ENCODE measurements at regions not wholly inside any gene's neighbourhood (a gene's known extent, or its start where the extent isn't known, plus 50 kb on each side); places are given as distances from the start of the nearest gene placed in this dataset.

- TF ChIP-seq ZMAT4 (CRISPR knock-in tag; IDR thresholded peaks at IDR 0.05) (no peak), ZNF138 (CRISPR knock-in tag; conservative IDR thresholded peaks at IDR 0.05) (no peak), CTCF (IDR thresholded peaks at IDR 0.05) (no peak), ATF2 (CRISPR knock-in tag; IDR thresholded peaks at IDR 0.05; ENCODE audit: borderline replicate concordance, low read depth) (no peak), ESRRA (CRISPR knock-in tag; IDR thresholded peaks at IDR 0.05; ENCODE audit: borderline replicate concordance) (no peak), TCF7 (CRISPR knock-in tag; IDR thresholded peaks at IDR 0.05; ENCODE audit: low read depth) (no peak), NFYB (CRISPR knock-in tag; conservative IDR thresholded peaks at IDR 0.05; ENCODE audit: low read depth) (no peak), ZNF425 (CRISPR knock-in tag; conservative IDR thresholded peaks at IDR 0.05) (no peak), TP53 (CRISPR knock-in tag; IDR thresholded peaks at IDR 0.05) (no peak), ZNF671 (CRISPR knock-in tag; IDR thresholded peaks at IDR 0.05) (no peak), CREM (CRISPR knock-in tag; IDR thresholded peaks at IDR 0.05) (no peak), E2F5 (CRISPR knock-in tag; IDR thresholded peaks at IDR 0.05) (no peak)
- CTCF ChIA-PET, result no interaction called here
- Mint-ChIP-seq H3K4me3 (no peak overlapping the region), H3K9me3 (peaks cover 5% of the 10 kb centered on the region; the same call in 1 of the 2 replicates), H3K36me3 (no peaks in the 10 kb centered on the region), H3K27ac (no peak overlapping the region), H3K27me3 (ENCODE audit: low read depth) (no peaks in the 10 kb centered on the region), H3K4me1 (peaks cover 3% of the 10 kb centered on the region)
- ATAC-seq, result no peak
- DNase-seq (ENCODE audit: low spot score), result no peak
- POLR2A ChIA-PET, result no interaction called here
Measured at GRCh38 chr10:107800061-107800460, 635.6 kb upstream of the SORCS1 start.

- Mint-ChIP-seq H3K9me3 (peaks cover 44% of the 10 kb centered on the region), H3K4me1 (no peaks in the 10 kb centered on the region), H3K4me3 (no peak overlapping the region), H3K27me3 (ENCODE audit: low read depth) (no peaks in the 10 kb centered on the region), H3K36me3 (peaks cover 18% of the 10 kb centered on the region), H3K27ac (no peak overlapping the region)
- TF ChIP-seq RELA (CRISPR knock-in tag; IDR thresholded peaks at IDR 0.05; ENCODE audit: borderline replicate concordance) (no peak), NFE2L1 (CRISPR knock-in tag; IDR thresholded peaks at IDR 0.05) (no peak), MXD4 (CRISPR knock-in tag; IDR thresholded peaks at IDR 0.05; ENCODE audit: borderline replicate concordance) (no peak)
- no peak for ATAC-seq
- POLR2A ChIA-PET, result no interaction called here
- CTCF ChIA-PET, result no interaction called here
- DNase-seq (ENCODE audit: low spot score), result no peak
Measured at GRCh38 chr10:107790271-107790670, 625.8 kb upstream of the SORCS1 start.

GRCh38 chr10:107771066-107771465 lies 606.6 kb upstream of the SORCS1 start:
- Mint-ChIP-seq H3K36me3 (no peaks in the 10 kb centered on the region), H3K9me3 (peaks cover 17% of the 10 kb centered on the region), H3K4me1 (peaks cover 4% of the 10 kb centered on the region), H3K27me3 (ENCODE audit: low read depth) (no peaks in the 10 kb centered on the region), H3K27ac (no peak overlapping the region), H3K4me3 (no peak overlapping the region)
- CTCF ChIA-PET, result no interaction called here
- POLR2A ChIA-PET, result no interaction called here
- no peak for ATAC-seq
- no peak for DNase-seq (ENCODE audit: low spot score)
- TF ChIP-seq ARID4B (CRISPR knock-in tag; IDR thresholded peaks at IDR 0.05; ENCODE audit: borderline replicate concordance), result no peak
- TF ChIP-seq IRF1 (CRISPR knock-in tag; IDR thresholded peaks at IDR 0.05), result no peak
- no peak for TF ChIP-seq PREB (CRISPR knock-in tag; IDR thresholded peaks at IDR 0.05; ENCODE audit: borderline replicate concordance)
- no peak for TF ChIP-seq EMX1 (CRISPR knock-in tag; IDR thresholded peaks at IDR 0.05)
- TF ChIP-seq ATF1 (CRISPR knock-in tag; IDR thresholded peaks at IDR 0.05), result no peak
- TF ChIP-seq SMAD3 (CRISPR knock-in tag; IDR thresholded peaks at IDR 0.05; ENCODE audit: borderline replicate concordance), result no peak

Measured in WTC11 (cell line).